ENCODE measurements at regions not wholly inside any gene's neighbourhood (a gene's known extent, or its start where the extent isn't known, plus 50 kb on each side); places are given as distances from the start of the nearest gene placed in this dataset.

DNA sequence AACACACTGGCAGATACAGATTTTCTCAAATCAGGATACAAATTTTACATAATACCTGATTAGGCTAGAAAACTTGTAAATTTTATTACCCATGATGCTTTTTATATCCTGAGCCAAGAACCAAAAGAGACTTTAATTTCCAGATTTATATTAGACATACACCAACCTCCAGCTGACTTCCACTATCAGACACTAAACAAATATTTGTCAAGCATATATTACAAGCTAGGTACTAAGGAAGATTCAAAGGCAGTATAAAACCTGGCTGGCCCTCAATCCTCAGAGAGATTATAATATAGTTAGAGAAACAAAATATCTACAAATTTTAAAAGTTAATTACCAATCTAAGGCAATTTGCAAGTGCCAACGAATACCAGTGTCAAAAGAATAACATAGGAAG lies 357.8 kb upstream of the F9 start:
- Histone ChIP-seq H3K27ac (ENCODE audit: low read depth, low read length, poor library complexity, severe bottlenecking) (no peak overlapping the region), H2AFZ (ENCODE audit: low read length) (no peak overlapping the region), H3K4me3 (ENCODE audit: low read depth, low read length, poor library complexity, severe bottlenecking) (no peak overlapping the region), H3K4me1 (ENCODE audit: insufficient read depth, low read length, poor library complexity, severe bottlenecking) (no peaks in the 10 kb centered on the region), H3K4me2 (ENCODE audit: low read length) (no peak overlapping the region), H3K9me2 (ENCODE audit: insufficient read depth, low read length) (no peaks in the 10 kb centered on the region), H3K79me2 (ENCODE audit: insufficient read depth, low read depth, low read length) (no peaks in the 10 kb centered on the region), H3K36me3 (ENCODE audit: insufficient read depth, low read length) (no peaks in the 10 kb centered on the region), H3K9me3 (ENCODE audit: low read length) (no peaks in the 10 kb centered on the region), H4K20me1 (ENCODE audit: insufficient read depth, low read length) (no peaks in the 10 kb centered on the region)
- ChIA-PET CTCF (ENCODE audit: unreplicated experiment) (no interaction called here), POLR2A (no interaction called here)
- intact Hi-C loops (cut with micrococcal nuclease; ENCODE audit: unreplicated experiment): no loop called here
- TF ChIP-seq EZH2phosphoT487 (IDR thresholded peaks at IDR 0.05; ENCODE audit: borderline replicate concordance, low read depth, low read length): no peak
- TF ChIP-seq, protein P1, sequence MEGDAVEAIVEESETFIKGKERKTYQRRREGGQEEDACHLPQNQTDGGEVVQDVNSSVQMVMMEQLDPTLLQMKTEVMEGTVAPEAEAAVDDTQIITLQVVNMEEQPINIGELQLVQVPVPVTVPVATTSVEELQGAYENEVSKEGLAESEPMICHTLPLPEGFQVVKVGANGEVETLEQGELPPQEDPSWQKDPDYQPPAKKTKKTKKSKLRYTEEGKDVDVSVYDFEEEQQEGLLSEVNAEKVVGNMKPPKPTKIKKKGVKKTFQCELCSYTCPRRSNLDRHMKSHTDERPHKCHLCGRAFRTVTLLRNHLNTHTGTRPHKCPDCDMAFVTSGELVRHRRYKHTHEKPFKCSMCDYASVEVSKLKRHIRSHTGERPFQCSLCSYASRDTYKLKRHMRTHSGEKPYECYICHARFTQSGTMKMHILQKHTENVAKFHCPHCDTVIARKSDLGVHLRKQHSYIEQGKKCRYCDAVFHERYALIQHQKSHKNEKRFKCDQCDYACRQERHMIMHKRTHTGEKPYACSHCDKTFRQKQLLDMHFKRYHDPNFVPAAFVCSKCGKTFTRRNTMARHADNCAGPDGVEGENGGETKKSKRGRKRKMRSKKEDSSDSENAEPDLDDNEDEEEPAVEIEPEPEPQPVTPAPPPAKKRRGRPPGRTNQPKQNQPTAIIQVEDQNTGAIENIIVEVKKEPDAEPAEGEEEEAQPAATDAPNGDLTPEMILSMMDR (conservative IDR thresholded peaks at IDR 0.05; ENCODE audit: low read length): no peak
- no peak for DNase-seq (ENCODE audit: low spot score)
- BruUV-seq (replicated peaks): no TSS peak

DNA sequence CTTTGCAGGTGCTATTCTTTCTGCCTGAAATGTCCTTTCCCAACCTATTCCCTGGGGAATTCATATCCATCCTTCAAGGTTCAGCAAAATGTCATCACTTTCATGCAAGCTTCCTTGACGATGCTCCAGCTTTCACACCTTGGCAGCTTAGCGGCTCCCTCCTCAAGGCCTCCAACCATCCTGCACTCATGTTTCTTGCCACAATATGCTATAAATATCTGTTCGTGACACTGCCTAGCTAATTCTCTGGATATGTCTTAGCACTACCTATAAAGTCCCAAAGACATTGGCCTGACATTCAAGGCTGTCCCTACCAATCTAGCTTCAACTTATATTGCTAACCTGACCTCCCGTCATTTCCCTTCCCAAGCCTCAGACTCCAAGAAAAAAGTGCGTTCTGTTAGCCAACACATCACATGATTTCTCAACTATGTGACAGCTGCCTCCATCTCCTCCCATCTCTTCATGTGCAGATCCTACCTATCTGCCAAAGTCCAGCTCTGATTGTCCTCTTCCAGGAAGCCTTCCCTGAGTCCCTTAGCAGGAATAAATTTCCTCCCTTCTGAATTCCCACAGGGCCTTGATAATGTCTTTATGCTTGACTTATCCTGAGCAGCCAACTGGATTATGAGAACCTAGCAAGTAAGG lies 359.9 kb upstream of the F9 start:
- POLR2A ChIA-PET: no interaction called here
- BruUV-seq (replicated peaks): no TSS peak
- H3K4me1 ChIP-seq (ENCODE audit: insufficient read depth, low read length, poor library complexity, severe bottlenecking): no peaks in the 10 kb centered on the region

DNA sequence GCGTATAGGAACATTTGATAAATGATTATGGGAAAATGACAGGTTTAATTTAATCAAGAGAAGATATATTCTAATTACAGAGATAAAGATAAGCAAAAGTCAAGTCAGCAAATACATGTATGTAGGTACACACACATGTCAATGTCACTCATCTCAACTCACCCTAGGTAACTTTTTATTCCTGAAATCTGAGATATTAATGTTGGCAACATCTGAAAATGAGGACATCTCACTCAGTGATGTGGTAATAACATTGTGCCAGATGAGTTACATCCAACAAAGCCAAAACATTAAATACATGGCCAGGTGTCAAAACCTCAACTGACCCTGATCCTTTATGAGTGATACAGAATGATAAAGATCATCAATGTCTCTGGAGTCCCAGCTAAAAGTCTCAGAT lies 363.3 kb upstream of the F9 start:
- H3K4me1 ChIP-seq (ENCODE audit: insufficient read depth, low read length, poor library complexity, severe bottlenecking): no peaks in the 10 kb centered on the region
- TF ChIP-seq, protein P1 (conservative IDR thresholded peaks at IDR 0.05; ENCODE audit: low read length): no peak
- no peak for TF ChIP-seq EZH2phosphoT487 (IDR thresholded peaks at IDR 0.05; ENCODE audit: borderline replicate concordance, low read depth, low read length)
- POLR2A ChIA-PET: no interaction called here
- H3K4me3 ChIP-seq (ENCODE audit: low read depth, low read length, poor library complexity, severe bottlenecking): no peak overlapping the region
- no peaks in the 10 kb centered on the region for H3K36me3 ChIP-seq (ENCODE audit: insufficient read depth, low read length)
- CTCF ChIA-PET (ENCODE audit: unreplicated experiment): no interaction called here
- no peaks in the 10 kb centered on the region for H3K9me3 ChIP-seq (ENCODE audit: low read length)
- DNase-seq (ENCODE audit: low spot score): no peak
- no peaks in the 10 kb centered on the region for H4K20me1 ChIP-seq (ENCODE audit: insufficient read depth, low read length)
- no peak overlapping the region for H3K4me2 ChIP-seq (ENCODE audit: low read length)
- H2AFZ ChIP-seq (ENCODE audit: low read length): no peak overlapping the region
- no peaks in the 10 kb centered on the region for H3K79me2 ChIP-seq (ENCODE audit: insufficient read depth, low read depth, low read length)
- no TSS peak for BruUV-seq (replicated peaks)
- intact Hi-C loops (cut with micrococcal nuclease; ENCODE audit: unreplicated experiment): no loop called here
- H3K9me2 ChIP-seq (ENCODE audit: insufficient read depth, low read length): no peaks in the 10 kb centered on the region
- H3K27ac ChIP-seq (ENCODE audit: low read depth, low read length, poor library complexity, severe bottlenecking): no peak overlapping the region

More for the DNA sequence above, 359.9 kb upstream of the F9 start:
- H3K9me3 ChIP-seq (ENCODE audit: low read length): no peaks in the 10 kb centered on the region
- H3K4me2 ChIP-seq (ENCODE audit: low read length): no peak overlapping the region
- CTCF ChIA-PET (ENCODE audit: unreplicated experiment): no interaction called here
- no peak for DNase-seq (ENCODE audit: low spot score)
- H3K79me2 ChIP-seq (ENCODE audit: insufficient read depth, low read depth, low read length): no peaks in the 10 kb centered on the region
- TF ChIP-seq, protein P1 (conservative IDR thresholded peaks at IDR 0.05; ENCODE audit: low read length): no peak
- no peak for TF ChIP-seq EZH2phosphoT487 (IDR thresholded peaks at IDR 0.05; ENCODE audit: borderline replicate concordance, low read depth, low read length)
- no peaks in the 10 kb centered on the region for H4K20me1 ChIP-seq (ENCODE audit: insufficient read depth, low read length)
- H3K36me3 ChIP-seq (ENCODE audit: insufficient read depth, low read length): no peaks in the 10 kb centered on the region
- intact Hi-C loops (cut with micrococcal nuclease; ENCODE audit: unreplicated experiment): no loop called here
- H2AFZ ChIP-seq (ENCODE audit: low read length): no peak overlapping the region
- no peak overlapping the region for H3K27ac ChIP-seq (ENCODE audit: low read depth, low read length, poor library complexity, severe bottlenecking)
- H3K4me3 ChIP-seq (ENCODE audit: low read depth, low read length, poor library complexity, severe bottlenecking): no peak overlapping the region
- H3K9me2 ChIP-seq (ENCODE audit: insufficient read depth, low read length): no peaks in the 10 kb centered on the region
